Left ventricle myocardium inferior (tissue), 1 donor: ENCODE measurements at regions not wholly inside any gene's neighbourhood (a gene's known extent, or its start where the extent isn't known, plus 50 kb on each side); places are given as distances from the start of the nearest gene placed in this dataset.

Experiments
- DNase-seq: peaks from one replicate; pipeline ENCODE4 v3.0.0-alpha.2; 2020
- H3K27ac ChIP-seq: fragments of 200-600 bp; replicated peaks from 2 replicates; pipeline ENCODE4 v1.8.0; 2021
- H3K27me3 ChIP-seq: fragments of 200-600 bp; 2 replicates; pipeline ENCODE4 v1.8.0; 2021; ENCODE audit warnings: low read depth
- H3K36me3 ChIP-seq: fragments of 200-600 bp; 2 replicates; pipeline ENCODE4 v1.8.0; 2021
- H3K4me1 ChIP-seq: fragments of 200-600 bp; 2 replicates; pipeline ENCODE4 v1.8.0; 2021
- H3K4me3 ChIP-seq: fragments of 200-600 bp; 2 replicates; pipeline ENCODE4 v1.8.0; 2021; ENCODE audit warnings: mild to moderate bottlenecking, moderate library complexity
- H3K9me3 ChIP-seq: fragments of 200-600 bp; replicated peaks from 2 replicates; pipeline ENCODE4 v1.8.0; 2021
- intact Hi-C: fragments of 100-400 bp; cut with micrococcal nuclease; formaldehyde crosslinking; loops from one replicate; pipeline ENCODE4 v1.11.0; 2022
- TF ChIP-seq, protein P1 (sequence below): fragments of 200-600 bp; IDR thresholded peaks from 2 replicates; pipeline ENCODE4 v1.8.0; 2021; ENCODE audit warnings: antibody characterized with exemption, mild to moderate bottlenecking, borderline replicate concordance
- donor health status: DM: no; HTN: yes; CAD: no; lungs with severe emphysema.

DNA sequence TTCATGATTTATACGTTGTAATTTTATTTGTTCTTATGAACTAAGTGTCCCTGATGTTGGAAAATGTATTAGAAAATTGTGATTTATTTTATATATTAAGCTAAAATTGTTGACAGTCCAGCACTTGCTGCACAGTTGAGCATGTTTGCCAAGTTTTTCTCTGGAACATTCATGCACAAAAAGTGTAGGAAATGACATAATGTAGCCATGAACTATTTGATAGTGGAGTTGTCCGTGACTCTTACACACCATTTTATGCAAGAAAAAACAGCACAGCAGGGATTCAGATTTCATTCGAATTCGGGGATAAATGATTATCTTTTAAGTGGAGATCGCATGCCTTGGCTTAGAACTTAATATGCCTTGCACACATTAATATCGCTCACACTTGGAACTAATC, 708.6 kb upstream of the WWC1 start:
- TF ChIP-seq, protein P1, sequence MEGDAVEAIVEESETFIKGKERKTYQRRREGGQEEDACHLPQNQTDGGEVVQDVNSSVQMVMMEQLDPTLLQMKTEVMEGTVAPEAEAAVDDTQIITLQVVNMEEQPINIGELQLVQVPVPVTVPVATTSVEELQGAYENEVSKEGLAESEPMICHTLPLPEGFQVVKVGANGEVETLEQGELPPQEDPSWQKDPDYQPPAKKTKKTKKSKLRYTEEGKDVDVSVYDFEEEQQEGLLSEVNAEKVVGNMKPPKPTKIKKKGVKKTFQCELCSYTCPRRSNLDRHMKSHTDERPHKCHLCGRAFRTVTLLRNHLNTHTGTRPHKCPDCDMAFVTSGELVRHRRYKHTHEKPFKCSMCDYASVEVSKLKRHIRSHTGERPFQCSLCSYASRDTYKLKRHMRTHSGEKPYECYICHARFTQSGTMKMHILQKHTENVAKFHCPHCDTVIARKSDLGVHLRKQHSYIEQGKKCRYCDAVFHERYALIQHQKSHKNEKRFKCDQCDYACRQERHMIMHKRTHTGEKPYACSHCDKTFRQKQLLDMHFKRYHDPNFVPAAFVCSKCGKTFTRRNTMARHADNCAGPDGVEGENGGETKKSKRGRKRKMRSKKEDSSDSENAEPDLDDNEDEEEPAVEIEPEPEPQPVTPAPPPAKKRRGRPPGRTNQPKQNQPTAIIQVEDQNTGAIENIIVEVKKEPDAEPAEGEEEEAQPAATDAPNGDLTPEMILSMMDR: no peak
- Histone ChIP-seq H3K9me3 (no peaks in the 10 kb centered on the region), H3K27me3 (peaks cover 20% of the 10 kb centered on the region), H3K4me3 (no peak overlapping the region), H3K27ac (no peak overlapping the region), H3K36me3 (no peaks in the 10 kb centered on the region), H3K4me1 (no peaks in the 10 kb centered on the region)
- DNase-seq: no peak
- intact Hi-C loops: no loop called here

GRCh38 chr5:167585184-167585583, 706.3 kb upstream of the WWC1 start:
- H3K27me3 ChIP-seq: peaks cover 5% of the 10 kb centered on the region
- no peaks in the 10 kb centered on the region for H3K36me3 ChIP-seq
- TF ChIP-seq, protein P1: no peak
- intact Hi-C loops: no loop called here
- H3K4me3 ChIP-seq: no peak overlapping the region
- no peak for DNase-seq
- no peaks in the 10 kb centered on the region for H3K4me1 ChIP-seq
- no peaks in the 10 kb centered on the region for H3K9me3 ChIP-seq
- no peak overlapping the region for H3K27ac ChIP-seq

DNA sequence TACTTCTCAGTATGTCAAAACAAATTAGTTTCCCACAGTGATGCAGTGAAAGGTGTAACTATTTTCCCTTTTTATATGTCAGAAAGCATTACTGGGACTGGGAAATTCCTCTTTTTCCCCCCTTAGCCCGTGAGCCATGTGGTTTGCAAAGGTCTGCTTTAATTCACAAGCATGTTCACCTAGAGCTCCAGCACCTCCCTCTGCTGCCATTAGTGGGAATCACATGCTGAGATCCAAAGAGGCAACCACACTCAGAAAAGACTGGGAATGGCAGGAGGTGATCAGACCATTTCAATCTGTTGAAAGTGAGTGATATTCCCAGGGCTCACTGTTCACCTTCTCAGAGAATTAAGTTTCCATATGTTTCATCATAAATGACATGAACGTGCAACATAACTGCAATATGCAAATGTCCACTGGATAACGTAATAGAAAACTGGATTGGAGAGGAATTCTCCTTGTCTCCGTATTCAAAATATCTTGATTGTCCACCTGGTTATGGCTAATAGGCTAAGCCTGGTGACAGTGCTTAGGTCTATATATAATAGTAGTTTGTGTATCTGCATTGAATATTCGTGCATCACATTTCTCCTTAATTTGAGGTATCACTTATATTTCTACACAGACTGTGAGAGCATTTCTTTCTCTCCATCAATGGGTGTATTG, 703.5 kb upstream of the WWC1 start:
- intact Hi-C loops: no loop called here

GRCh38 chr5:167592114-167592513, 699.3 kb upstream of the WWC1 start:
- H3K4me3 ChIP-seq: no peak overlapping the region
- no peaks in the 10 kb centered on the region for H3K4me1 ChIP-seq
- intact Hi-C loops: no loop called here
- TF ChIP-seq, protein P1: no peak
- H3K36me3 ChIP-seq: no peaks in the 10 kb centered on the region
- no peaks in the 10 kb centered on the region for H3K9me3 ChIP-seq
- no peaks in the 10 kb centered on the region for H3K27me3 ChIP-seq
- no peak for DNase-seq
- no peak overlapping the region for H3K27ac ChIP-seq

More for the DNA sequence above, 703.5 kb upstream of the WWC1 start:
- H3K27ac ChIP-seq: no peak overlapping the region
- no peaks in the 10 kb centered on the region for H3K4me1 ChIP-seq
- H3K9me3 ChIP-seq: no peaks in the 10 kb centered on the region
- H3K27me3 ChIP-seq: no peaks in the 10 kb centered on the region
- H3K36me3 ChIP-seq: no peaks in the 10 kb centered on the region
- TF ChIP-seq, protein P1: peak; percentile 58
- no peak for DNase-seq
- H3K4me3 ChIP-seq: no peak overlapping the region

- H3K9me3 ChIP-seq: no peaks in the 10 kb centered on the region
- no peak for DNase-seq
- H3K4me1 ChIP-seq: no peaks in the 10 kb centered on the region
- TF ChIP-seq, protein P1: no peak
- no peak overlapping the region for H3K27ac ChIP-seq
- intact Hi-C loops: no loop called here
- H3K36me3 ChIP-seq: no peaks in the 10 kb centered on the region
- no peak overlapping the region for H3K4me3 ChIP-seq
- no peaks in the 10 kb centered on the region for H3K27me3 ChIP-seq
Measured at GRCh38 chr5:167593329-167594060, 698.0 kb upstream of the WWC1 start.
